AG09319 (cell line): ENCODE measurements at regions not wholly inside any gene's neighbourhood (a gene's known extent, or its start where the extent isn't known, plus 50 kb on each side); places are given as distances from the start of the nearest gene placed in this dataset.
A peak's percentile ranks its signal among the peaks of the same experiment; 100 is the strongest.

Source experiments
- DNase-seq: peaks from one replicate; pipeline ENCODE4 v3.0.0-alpha.2; 2010; ENCODE audit warnings: low read depth; ENCODE audit errors: extremely low read depth
- TF ChIP-seq, protein P1 (sequence below): IDR thresholded peaks from 2 replicates; pipeline ENCODE4 v1.5.1; 2011; ENCODE audit warnings: low read depth, mild to moderate bottlenecking, inconsistent platforms, low read length, moderate library complexity

DNA sequence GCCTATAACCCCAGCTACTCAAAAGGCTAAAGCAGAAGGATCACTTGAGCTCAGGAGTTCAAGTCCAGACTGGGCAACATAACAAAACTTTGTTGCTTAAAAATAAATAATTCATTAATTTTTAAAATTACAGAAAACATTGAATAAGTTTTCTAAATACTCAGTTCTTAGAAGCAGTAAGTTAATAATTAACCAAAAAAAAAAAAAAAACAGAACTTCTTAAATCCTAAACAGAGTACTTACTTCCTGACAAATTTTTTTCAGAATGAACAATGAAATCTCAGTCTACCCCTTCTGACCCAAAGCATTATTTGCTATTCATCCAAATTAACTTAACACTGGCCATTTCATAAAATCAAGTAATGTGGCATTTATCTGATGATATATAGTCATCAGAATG, 65.4 kb upstream of the ARHGAP32 start:
- no peak for DNase-seq
- TF ChIP-seq, protein P1, sequence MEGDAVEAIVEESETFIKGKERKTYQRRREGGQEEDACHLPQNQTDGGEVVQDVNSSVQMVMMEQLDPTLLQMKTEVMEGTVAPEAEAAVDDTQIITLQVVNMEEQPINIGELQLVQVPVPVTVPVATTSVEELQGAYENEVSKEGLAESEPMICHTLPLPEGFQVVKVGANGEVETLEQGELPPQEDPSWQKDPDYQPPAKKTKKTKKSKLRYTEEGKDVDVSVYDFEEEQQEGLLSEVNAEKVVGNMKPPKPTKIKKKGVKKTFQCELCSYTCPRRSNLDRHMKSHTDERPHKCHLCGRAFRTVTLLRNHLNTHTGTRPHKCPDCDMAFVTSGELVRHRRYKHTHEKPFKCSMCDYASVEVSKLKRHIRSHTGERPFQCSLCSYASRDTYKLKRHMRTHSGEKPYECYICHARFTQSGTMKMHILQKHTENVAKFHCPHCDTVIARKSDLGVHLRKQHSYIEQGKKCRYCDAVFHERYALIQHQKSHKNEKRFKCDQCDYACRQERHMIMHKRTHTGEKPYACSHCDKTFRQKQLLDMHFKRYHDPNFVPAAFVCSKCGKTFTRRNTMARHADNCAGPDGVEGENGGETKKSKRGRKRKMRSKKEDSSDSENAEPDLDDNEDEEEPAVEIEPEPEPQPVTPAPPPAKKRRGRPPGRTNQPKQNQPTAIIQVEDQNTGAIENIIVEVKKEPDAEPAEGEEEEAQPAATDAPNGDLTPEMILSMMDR: no peak

DNA sequence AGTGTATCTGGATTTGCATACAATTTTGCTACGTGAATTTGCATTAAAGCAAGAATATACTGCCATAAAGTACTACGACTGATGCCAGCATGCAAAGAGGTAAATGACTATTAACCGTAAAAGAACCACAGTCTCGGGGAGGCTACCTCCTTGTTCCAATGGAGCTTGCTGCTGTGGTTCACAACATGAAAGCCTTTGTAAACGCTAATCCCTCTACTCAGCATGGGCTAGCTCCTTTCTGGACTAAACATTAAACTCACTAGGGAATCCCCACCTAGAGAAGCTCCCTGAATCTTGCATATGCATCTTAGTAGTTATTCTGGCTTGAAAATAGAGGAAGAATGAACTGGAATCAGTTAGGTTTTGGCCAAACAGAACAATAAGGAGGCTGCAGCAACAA, 60.5 kb upstream of the ARHGAP32 start:
- TF ChIP-seq, protein P1: no peak
- no peak for DNase-seq

DNA sequence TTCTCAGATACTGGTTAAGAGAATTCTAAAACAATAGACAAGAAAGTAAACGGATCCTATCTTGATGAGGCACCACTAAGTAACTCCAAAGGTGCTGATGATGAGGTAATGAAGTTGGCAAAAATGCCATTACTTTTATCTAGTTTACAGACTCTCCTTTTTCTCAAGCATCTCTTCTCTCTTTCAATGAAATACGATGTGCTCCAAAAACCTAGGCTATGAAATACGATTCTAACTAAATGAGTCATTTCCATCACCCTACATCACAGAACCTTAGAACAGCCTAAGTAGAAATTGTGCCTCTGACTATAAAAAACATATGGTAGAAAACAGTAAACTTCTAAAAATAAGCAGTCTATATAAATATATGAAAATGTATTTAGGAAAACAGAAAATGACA, 58.9 kb upstream of the ARHGAP32 start:
- TF ChIP-seq, protein P1: no peak

DNA sequence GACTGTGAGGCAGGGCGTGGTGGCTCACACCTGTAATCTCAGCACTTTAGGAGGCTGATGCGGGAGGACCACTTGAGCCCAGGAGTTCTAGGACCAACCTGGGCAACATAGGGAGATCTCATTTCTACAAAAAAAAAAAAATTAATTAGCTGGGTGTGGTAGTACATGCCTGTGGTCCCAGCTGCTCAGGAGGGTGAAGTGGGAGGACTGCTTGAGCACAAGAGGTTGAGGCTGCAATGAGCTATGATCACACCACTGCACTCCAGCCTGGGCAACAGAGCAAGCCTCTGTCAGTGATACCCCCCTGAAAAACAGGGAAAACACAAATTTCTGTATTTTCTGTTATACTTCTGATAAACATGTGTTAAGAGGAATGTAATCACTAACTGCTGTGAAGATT, 57.8 kb upstream of the ARHGAP32 start:
- TF ChIP-seq, protein P1: no peak

More for the DNA sequence above, 58.9 kb upstream of the ARHGAP32 start:
- no peak for DNase-seq

DNA sequence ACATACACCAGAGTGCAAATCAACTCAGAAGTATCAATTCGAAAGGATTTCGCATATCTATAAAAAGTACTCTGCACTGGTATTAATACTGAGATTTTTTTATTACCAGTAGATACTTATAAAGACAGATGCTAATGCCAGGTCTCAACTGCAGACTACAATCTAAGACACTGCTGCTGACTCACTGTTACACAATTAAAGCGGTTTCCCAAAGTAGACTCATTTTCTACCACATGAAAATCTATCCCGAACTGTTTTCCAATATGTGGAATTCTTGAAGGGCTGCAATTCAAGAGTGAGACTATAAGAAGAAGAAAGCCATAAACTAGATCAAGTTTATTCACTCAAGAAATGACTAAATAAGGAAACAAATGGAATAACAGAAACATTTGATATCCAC, 57.2 kb upstream of the ARHGAP32 start:
- DNase-seq: peak; percentile 54
- TF ChIP-seq, protein P1: no peak

More for the DNA sequence above, 57.8 kb upstream of the ARHGAP32 start:
- DNase-seq: no peak

DNA sequence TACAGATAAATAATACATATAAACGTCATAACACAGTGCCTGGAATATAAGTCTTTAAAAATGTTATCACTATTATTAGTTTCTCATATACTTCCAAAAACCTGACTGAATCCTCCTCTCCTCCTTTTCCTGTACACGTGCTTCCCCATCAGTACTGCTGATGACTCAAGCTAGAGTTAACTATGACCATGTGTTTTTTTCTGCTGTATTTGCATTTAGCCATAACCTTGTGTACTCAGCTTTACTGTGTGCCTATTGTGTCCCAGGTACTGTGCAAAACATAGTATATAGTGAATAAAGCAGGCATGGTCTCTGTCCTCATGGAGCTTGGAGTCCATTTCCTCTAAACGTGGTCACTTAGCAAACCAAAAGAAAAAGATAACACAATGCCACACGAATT, 56.5 kb upstream of the ARHGAP32 start:
- peak; percentile 23 for DNase-seq
- TF ChIP-seq, protein P1: no peak

DNA sequence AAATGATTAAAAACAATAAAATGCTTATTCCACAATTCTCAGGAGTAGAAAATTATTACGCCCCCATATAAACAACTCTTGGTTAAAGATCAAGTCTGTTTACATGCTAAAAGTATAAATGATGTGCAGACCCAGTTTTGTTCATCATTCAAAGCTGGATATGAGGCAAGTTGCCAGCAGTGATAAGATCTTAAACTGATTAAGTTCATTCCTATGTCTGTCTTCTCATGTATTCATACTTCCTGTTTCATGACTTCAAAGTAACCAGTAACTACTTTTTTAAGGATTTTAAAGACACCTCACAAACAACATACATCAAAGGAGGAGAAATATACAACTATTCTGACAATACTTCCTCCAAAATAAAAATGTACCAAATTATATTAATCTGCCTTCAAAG, 55.0 kb upstream of the ARHGAP32 start:
- DNase-seq: no peak
- TF ChIP-seq, protein P1: no peak

DNA sequence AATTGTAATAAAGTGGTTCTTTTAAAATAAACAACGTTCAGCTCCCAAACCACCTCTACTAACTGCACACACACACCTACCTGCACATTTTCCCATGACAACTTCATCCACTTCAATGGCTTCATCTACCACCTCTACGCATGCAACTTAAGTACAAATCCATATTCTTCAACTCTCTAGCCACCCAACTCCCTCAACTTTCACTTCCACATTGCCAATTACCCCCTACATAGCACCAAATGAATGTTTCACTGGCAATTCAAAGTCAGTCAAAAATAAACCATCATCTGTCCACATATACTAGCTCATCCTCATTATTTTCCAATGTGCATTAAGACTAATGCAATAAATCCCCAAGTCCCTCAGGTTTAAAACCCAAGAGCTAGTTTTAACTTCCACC, 50.7 kb upstream of the ARHGAP32 start:
- no peak for DNase-seq
- TF ChIP-seq, protein P1: no peak
